Activated T-helper 17 cell treated with anti-CD3 and anti-CD28 coated beads, Interleukin-2, amount 50 U/mL, for 72 hours (primary cell): ENCODE measurements at regions not wholly inside any gene's neighbourhood (a gene's known extent, or its start where the extent isn't known, plus 50 kb on each side); places are given as distances from the start of the nearest gene placed in this dataset.

Source experiments
- ATAC-seq: fragments of 150-1000 bp; cut with Tn5 transposase; replicated peaks from 2 replicates; pipeline ENCODE4 v1.10.0; 2021; ENCODE audit warnings: mild to moderate bottlenecking, moderate library complexity
- H3K27ac Mint-ChIP-seq: one replicate; pipeline ENCODE4 v1.8.0; 2022; ENCODE audit warnings: mixed read lengths
- H3K27me3 Mint-ChIP-seq: one replicate; pipeline ENCODE4 v1.8.0; 2022; ENCODE audit warnings: mixed read lengths
- H3K36me3 Mint-ChIP-seq: one replicate; pipeline ENCODE4 v1.8.0; 2022; ENCODE audit warnings: low read depth, mild to moderate bottlenecking, mixed read lengths
- H3K4me1 Mint-ChIP-seq: one replicate; pipeline ENCODE4 v1.8.0; 2022; ENCODE audit warnings: mixed read lengths
- H3K4me3 Mint-ChIP-seq: one replicate; pipeline ENCODE4 v1.8.0; 2022; ENCODE audit warnings: mild to moderate bottlenecking, mixed read lengths
- H3K9me3 Mint-ChIP-seq: one replicate; pipeline ENCODE4 v1.8.0; 2022; ENCODE audit warnings: mixed read lengths

DNA sequence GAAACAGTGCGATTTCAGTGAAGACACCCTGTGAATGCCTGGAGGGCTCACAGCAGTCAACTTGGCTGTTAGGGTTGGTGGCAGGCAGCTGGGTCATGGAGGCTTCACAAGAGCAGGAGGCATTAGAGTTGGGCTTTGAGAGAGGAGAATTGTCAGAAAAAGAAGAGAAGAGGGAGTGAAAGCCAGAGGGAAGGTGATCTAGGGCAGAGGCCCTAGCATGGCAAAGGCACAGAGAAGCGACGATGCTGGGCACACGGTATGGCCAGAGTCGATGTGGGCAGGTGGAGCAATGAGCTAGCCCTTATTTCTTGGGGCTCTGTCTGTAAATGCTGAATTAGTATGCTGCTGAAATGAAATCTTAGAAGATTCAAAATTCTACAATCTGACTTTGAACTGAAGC is 52.6 kb upstream of the OLFM4 start:
- no peak for ATAC-seq
- Mint-ChIP-seq H3K27me3 (peaks cover 10% of the 10 kb centered on the region), H3K4me1 (no peaks in the 10 kb centered on the region), H3K27ac (no peak overlapping the region), H3K36me3 (no peaks in the 10 kb centered on the region), H3K9me3 (no peaks in the 10 kb centered on the region), H3K4me3 (no peak overlapping the region)

DNA sequence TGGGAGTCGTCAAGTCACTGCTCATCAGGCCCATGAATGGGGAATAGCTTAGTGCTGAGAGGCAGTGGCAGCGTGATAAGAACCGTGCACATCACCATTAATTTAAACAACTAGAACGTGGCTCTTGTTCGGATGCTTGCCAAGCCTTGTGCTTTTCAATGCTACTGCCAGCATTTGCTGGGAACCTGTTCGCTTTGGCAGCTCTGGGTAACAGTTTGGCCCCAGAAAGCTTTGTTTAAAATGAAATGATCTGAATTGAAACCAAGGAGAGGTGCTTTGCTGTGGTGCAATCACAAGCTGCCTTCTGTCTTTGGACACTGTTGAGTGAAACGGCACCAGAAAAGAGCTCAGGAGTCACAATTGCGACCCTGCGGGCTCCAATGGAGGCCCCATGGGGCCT is 53.5 kb upstream of the OLFM4 start:
- Mint-ChIP-seq H3K27ac (no peak overlapping the region), H3K9me3 (no peaks in the 10 kb centered on the region), H3K36me3 (no peaks in the 10 kb centered on the region), H3K4me3 (no peak overlapping the region), H3K4me1 (no peaks in the 10 kb centered on the region), H3K27me3 (peaks cover 10% of the 10 kb centered on the region)
- ATAC-seq, result no peak

GRCh38 chr13:52974711-52975110 is 53.9 kb upstream of the OLFM4 start:
- Mint-ChIP-seq H3K4me3 (no peak overlapping the region), H3K27me3 (peaks cover 10% of the 10 kb centered on the region), H3K9me3 (no peaks in the 10 kb centered on the region), H3K27ac (no peak overlapping the region), H3K4me1 (no peaks in the 10 kb centered on the region), H3K36me3 (no peaks in the 10 kb centered on the region)
- no peak for ATAC-seq

GRCh38 chr13:52969373-52969772 is 59.2 kb upstream of the OLFM4 start:
- no peak for ATAC-seq
- Mint-ChIP-seq H3K27ac (no peak overlapping the region), H3K4me3 (no peak overlapping the region), H3K36me3 (no peaks in the 10 kb centered on the region), H3K27me3 (peaks cover 12% of the 10 kb centered on the region), H3K4me1 (no peaks in the 10 kb centered on the region), H3K9me3 (no peaks in the 10 kb centered on the region)

- ATAC-seq, result peak; percentile 83
- H3K27me3 Mint-ChIP-seq, result peaks cover 7% of the 10 kb centered on the region
- H3K9me3 Mint-ChIP-seq, result no peaks in the 10 kb centered on the region
- no peak overlapping the region for H3K4me3 Mint-ChIP-seq
- H3K36me3 Mint-ChIP-seq, result no peaks in the 10 kb centered on the region
- no peaks in the 10 kb centered on the region for H3K4me1 Mint-ChIP-seq
- no peak overlapping the region for H3K27ac Mint-ChIP-seq
Measured at GRCh38 chr13:52968074-52968700, 60.4 kb upstream of the OLFM4 start.

GRCh38 chr13:52961987-52962386 is 66.6 kb upstream of the OLFM4 start:
- Mint-ChIP-seq H3K27ac (no peak overlapping the region), H3K4me3 (no peak overlapping the region), H3K36me3 (no peaks in the 10 kb centered on the region), H3K4me1 (no peaks in the 10 kb centered on the region), H3K9me3 (no peaks in the 10 kb centered on the region), H3K27me3 (peaks cover 5% of the 10 kb centered on the region)
- no peak for ATAC-seq

- peaks cover 7% of the 10 kb centered on the region for H3K27me3 Mint-ChIP-seq
- H3K4me1 Mint-ChIP-seq, result no peaks in the 10 kb centered on the region
- no peak for ATAC-seq
- no peaks in the 10 kb centered on the region for H3K9me3 Mint-ChIP-seq
- no peak overlapping the region for H3K27ac Mint-ChIP-seq
- no peak overlapping the region for H3K4me3 Mint-ChIP-seq
- H3K36me3 Mint-ChIP-seq, result no peaks in the 10 kb centered on the region
Measured at GRCh38 chr13:52961256-52961910, 67.2 kb upstream of the OLFM4 start.

- Mint-ChIP-seq H3K4me1 (no peaks in the 10 kb centered on the region), H3K9me3 (no peaks in the 10 kb centered on the region), H3K36me3 (no peaks in the 10 kb centered on the region), H3K27ac (no peak overlapping the region), H3K4me3 (no peak overlapping the region), H3K27me3 (peaks cover 7% of the 10 kb centered on the region)
- ATAC-seq, result no peak
Measured at GRCh38 chr13:52955472-52955874, 73.1 kb upstream of the OLFM4 start.

DNA sequence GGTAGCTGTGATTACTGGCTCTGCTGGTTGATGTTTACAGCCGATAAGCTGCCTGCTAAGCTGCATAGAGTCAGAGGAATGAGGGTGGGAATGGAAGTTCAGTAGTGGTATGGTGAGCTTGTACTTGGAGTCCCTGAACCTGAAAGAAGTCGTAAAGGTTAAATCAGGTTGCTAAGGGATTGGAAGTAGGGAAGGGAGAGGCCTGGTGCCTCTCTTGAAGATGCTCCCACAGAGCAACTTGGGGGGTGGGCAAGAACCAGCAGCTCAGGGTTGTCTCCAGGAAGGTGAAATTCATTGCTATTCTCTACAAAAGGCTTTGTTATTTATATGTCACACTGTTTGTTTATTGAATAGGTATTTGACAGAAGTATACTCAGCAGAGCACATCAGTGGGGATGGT is 73.8 kb upstream of the OLFM4 start:
- no peaks in the 10 kb centered on the region for H3K4me1 Mint-ChIP-seq
- no peaks in the 10 kb centered on the region for H3K36me3 Mint-ChIP-seq
- no peaks in the 10 kb centered on the region for H3K9me3 Mint-ChIP-seq
- peaks cover 7% of the 10 kb centered on the region for H3K27me3 Mint-ChIP-seq
- H3K4me3 Mint-ChIP-seq, result no peak overlapping the region
- ATAC-seq, result no peak
- H3K27ac Mint-ChIP-seq, result no peak overlapping the region

DNA sequence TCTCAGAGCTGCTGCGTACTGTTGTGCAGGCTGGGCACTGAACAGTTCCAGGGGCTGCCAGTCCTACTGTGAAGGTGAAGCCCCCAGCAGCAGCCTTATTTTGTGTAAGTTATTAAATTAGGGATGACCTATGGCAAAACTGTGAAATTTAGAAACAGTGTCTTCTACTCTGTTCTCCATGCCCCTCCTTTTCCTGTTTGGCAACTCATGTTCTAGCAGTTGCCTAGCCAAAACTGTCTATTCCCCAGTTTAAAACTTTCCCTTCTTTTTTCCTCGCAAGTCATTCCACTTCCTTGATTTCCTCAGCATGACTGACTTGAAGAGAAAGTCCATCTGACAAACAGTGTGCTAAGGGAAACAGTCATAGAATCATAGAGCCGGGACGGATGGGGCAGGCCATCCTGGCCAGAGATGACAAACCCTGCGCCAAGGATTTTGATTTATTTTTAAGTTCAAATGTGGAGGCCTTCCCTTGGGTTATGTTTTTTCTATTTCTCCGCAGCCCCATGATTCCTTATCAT is 78.1 kb upstream of the OLFM4 start:
- H3K27me3 Mint-ChIP-seq, result peaks cover 12% of the 10 kb centered on the region
- no peak overlapping the region for H3K27ac Mint-ChIP-seq
- no peaks in the 10 kb centered on the region for H3K36me3 Mint-ChIP-seq
- H3K4me3 Mint-ChIP-seq, result no peak overlapping the region
- no peaks in the 10 kb centered on the region for H3K4me1 Mint-ChIP-seq
- no peak for ATAC-seq
- H3K9me3 Mint-ChIP-seq, result no peaks in the 10 kb centered on the region

- no peaks in the 10 kb centered on the region for H3K4me1 Mint-ChIP-seq
- ATAC-seq, result no peak
Measured at GRCh38 chr13:52949742-52950141, 78.9 kb upstream of the OLFM4 start.

GRCh38 chr13:52949044-52949443 is 79.6 kb upstream of the OLFM4 start:
- ATAC-seq, result no peak
- Mint-ChIP-seq H3K27me3 (peaks cover 24% of the 10 kb centered on the region), H3K4me3 (no peak overlapping the region), H3K9me3 (no peaks in the 10 kb centered on the region), H3K36me3 (no peaks in the 10 kb centered on the region), H3K4me1 (no peaks in the 10 kb centered on the region), H3K27ac (no peak overlapping the region)

More at GRCh38 chr13:52949742-52950141, 78.9 kb upstream of the OLFM4 start:
- Mint-ChIP-seq H3K9me3 (no peaks in the 10 kb centered on the region), H3K27ac (no peak overlapping the region), H3K27me3 (peaks cover 20% of the 10 kb centered on the region), H3K4me3 (no peak overlapping the region), H3K36me3 (no peaks in the 10 kb centered on the region)

- Mint-ChIP-seq H3K27ac (no peak overlapping the region), H3K9me3 (no peaks in the 10 kb centered on the region), H3K4me1 (no peaks in the 10 kb centered on the region), H3K36me3 (no peaks in the 10 kb centered on the region), H3K27me3 (peaks cover 30% of the 10 kb centered on the region), H3K4me3 (no peak overlapping the region)
- ATAC-seq, result no peak
Measured at GRCh38 chr13:52947921-52948373, 80.7 kb upstream of the OLFM4 start.

DNA sequence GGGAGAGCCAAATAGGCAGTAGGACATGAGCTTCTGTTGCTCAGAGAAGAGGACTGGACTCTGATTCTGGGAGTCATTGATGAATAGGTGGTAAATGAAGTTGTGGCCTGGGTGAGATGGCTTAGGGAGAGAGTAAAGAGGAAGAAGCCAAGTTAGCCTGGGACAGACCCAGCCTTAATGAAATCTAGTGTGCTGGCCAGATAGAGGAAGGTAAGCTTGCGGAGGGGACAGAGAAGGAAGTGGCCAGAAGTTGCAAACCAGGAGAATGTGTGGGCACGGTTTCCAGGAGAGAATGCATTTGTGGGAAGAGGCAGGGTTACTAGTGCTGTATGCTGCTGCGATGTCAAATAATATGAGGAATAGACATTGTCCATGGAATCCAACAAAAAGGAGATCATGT is 83.3 kb upstream of the OLFM4 start:
- no peak for ATAC-seq
- Mint-ChIP-seq H3K4me3 (no peak overlapping the region), H3K9me3 (no peaks in the 10 kb centered on the region), H3K27ac (no peak overlapping the region), H3K36me3 (no peaks in the 10 kb centered on the region), H3K27me3 (peaks cover 28% of the 10 kb centered on the region), H3K4me1 (no peaks in the 10 kb centered on the region)

GRCh38 chr13:52944697-52945096 is 83.9 kb upstream of the OLFM4 start:
- Mint-ChIP-seq H3K4me1 (no peaks in the 10 kb centered on the region), H3K27ac (no peak overlapping the region), H3K4me3 (no peak overlapping the region), H3K36me3 (no peaks in the 10 kb centered on the region), H3K9me3 (no peaks in the 10 kb centered on the region), H3K27me3 (peaks cover 32% of the 10 kb centered on the region)
- ATAC-seq, result no peak
